Fibroblast of skin of back (primary cell): ENCODE measurements at regions not wholly inside any gene's neighbourhood (a gene's known extent, or its start where the extent isn't known, plus 50 kb on each side); places are given as distances from the start of the nearest gene placed in this dataset.

ENCODE experiments used
- DNase-seq: peaks from one replicate; pipeline ENCODE4 v3.0.0-alpha.2; 2013

DNA sequence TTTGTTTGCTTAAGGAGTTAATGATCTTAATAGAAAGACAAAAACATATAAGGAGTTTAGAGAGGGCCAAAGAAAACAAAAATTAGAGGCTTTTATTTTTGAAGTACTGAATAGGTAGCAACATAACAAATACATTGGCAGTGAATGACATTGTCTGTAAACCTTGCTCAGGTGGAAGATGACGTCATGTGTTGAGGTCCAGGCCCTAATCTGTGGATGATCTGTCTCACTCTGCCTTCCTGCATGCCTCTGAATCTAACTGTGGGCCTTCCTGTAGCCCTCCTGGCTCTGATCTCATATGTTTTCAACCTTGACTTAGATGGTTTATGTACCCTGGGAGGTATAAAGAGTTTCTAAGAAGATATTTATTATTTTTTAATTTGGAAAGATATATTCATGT, 58.1 kb upstream of the DYNAP start:
- DNase-seq: no peak
